ENCODE measurements at regions not wholly inside any gene's neighbourhood (a gene's known extent, or its start where the extent isn't known, plus 50 kb on each side); places are given as distances from the start of the nearest gene placed in this dataset.
"Not testable (repeated sequence)": the region's sequence is repeated elsewhere in the genome, so short reads cannot be mapped to it uniquely, and the experiment has no call there.

DNA sequence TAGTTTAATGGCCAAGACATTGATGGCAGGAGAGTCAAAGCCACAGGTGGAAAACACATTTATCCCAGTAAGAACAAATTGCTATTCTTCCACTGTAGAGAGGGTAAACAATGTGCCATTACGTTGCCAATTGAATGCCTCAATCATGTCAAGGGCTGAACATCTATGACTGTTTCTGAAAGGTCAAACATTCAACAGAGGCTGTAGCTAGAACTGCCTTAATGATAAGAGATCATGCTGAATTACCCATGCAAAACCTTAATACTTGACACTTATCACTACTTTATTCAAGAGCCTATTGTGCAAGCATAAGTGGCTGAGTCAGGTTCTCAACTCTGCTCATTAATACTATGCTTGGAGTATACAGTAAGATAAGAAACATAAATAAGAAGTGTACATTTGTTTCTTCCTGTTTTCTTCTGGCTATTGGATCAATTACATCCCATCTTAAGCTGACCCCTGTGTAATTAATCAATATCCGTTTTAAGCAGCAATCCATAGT, 409.5 kb downstream of the OR4F29 start:
- not testable (repeated sequence) for TF ChIP-seq POLR2AphosphoS5 (IDR thresholded peaks at IDR 0.05; ENCODE audit: low read depth, low read length); TCF7L2 (IDR thresholded peaks at IDR 0.05; ENCODE audit: low read depth, low read length); SIN3A (IDR thresholded peaks at IDR 0.05; ENCODE audit: borderline replicate concordance, insufficient read depth, low read depth, low read length)
- TF ChIP-seq, protein P1, sequence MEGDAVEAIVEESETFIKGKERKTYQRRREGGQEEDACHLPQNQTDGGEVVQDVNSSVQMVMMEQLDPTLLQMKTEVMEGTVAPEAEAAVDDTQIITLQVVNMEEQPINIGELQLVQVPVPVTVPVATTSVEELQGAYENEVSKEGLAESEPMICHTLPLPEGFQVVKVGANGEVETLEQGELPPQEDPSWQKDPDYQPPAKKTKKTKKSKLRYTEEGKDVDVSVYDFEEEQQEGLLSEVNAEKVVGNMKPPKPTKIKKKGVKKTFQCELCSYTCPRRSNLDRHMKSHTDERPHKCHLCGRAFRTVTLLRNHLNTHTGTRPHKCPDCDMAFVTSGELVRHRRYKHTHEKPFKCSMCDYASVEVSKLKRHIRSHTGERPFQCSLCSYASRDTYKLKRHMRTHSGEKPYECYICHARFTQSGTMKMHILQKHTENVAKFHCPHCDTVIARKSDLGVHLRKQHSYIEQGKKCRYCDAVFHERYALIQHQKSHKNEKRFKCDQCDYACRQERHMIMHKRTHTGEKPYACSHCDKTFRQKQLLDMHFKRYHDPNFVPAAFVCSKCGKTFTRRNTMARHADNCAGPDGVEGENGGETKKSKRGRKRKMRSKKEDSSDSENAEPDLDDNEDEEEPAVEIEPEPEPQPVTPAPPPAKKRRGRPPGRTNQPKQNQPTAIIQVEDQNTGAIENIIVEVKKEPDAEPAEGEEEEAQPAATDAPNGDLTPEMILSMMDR (IDR thresholded peaks at IDR 0.05) = not testable (repeated sequence)
- TF ChIP-seq, protein P2, sequence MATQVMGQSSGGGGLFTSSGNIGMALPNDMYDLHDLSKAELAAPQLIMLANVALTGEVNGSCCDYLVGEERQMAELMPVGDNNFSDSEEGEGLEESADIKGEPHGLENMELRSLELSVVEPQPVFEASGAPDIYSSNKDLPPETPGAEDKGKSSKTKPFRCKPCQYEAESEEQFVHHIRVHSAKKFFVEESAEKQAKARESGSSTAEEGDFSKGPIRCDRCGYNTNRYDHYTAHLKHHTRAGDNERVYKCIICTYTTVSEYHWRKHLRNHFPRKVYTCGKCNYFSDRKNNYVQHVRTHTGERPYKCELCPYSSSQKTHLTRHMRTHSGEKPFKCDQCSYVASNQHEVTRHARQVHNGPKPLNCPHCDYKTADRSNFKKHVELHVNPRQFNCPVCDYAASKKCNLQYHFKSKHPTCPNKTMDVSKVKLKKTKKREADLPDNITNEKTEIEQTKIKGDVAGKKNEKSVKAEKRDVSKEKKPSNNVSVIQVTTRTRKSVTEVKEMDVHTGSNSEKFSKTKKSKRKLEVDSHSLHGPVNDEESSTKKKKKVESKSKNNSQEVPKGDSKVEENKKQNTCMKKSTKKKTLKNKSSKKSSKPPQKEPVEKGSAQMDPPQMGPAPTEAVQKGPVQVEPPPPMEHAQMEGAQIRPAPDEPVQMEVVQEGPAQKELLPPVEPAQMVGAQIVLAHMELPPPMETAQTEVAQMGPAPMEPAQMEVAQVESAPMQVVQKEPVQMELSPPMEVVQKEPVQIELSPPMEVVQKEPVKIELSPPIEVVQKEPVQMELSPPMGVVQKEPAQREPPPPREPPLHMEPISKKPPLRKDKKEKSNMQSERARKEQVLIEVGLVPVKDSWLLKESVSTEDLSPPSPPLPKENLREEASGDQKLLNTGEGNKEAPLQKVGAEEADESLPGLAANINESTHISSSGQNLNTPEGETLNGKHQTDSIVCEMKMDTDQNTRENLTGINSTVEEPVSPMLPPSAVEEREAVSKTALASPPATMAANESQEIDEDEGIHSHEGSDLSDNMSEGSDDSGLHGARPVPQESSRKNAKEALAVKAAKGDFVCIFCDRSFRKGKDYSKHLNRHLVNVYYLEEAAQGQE (IDR thresholded peaks at IDR 0.05; ENCODE audit: insufficient read depth in 1 of 2, low read depth in 2 of 2, low read length in 1 of 2) = not testable (repeated sequence)

All from Panc1 (cell line).